NAMALWA (cell line): ENCODE measurements at regions not wholly inside any gene's neighbourhood (a gene's known extent, or its start where the extent isn't known, plus 50 kb on each side); places are given as distances from the start of the nearest gene placed in this dataset.
"Not testable (repeated sequence)": the region's sequence is repeated elsewhere in the genome, so short reads cannot be mapped to it uniquely, and the experiment has no call there.

ENCODE experiments used
- DNase-seq: peaks from one replicate; pipeline ENCODE4 v3.0.0-alpha.2; 2015; ENCODE audit warnings: low spot score

DNA sequence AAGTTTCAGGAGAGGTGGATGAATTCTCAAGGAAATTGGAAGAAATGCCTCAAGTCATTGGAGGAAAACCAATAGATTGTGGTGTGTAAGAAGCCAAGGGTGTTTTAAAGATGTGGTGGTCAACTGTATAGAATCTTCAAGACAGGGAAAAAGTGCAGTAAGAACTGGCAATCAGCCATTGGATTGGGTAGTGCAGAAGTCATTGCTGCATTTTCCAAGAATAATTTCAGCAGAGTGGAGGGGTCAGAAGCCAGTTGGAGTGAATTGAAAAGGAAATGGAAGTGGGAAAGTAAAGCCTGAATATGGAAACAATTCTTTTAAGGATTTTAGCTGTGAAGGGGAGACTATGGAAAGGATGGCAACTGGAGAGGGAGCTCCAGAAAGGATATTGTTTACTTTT lies 128.2 kb upstream of the TMEM170B start:
- DNase-seq, result no peak

- no peak for DNase-seq
Measured at GRCh38 chr6:11407414-11407813, 130.1 kb upstream of the TMEM170B start.

DNA sequence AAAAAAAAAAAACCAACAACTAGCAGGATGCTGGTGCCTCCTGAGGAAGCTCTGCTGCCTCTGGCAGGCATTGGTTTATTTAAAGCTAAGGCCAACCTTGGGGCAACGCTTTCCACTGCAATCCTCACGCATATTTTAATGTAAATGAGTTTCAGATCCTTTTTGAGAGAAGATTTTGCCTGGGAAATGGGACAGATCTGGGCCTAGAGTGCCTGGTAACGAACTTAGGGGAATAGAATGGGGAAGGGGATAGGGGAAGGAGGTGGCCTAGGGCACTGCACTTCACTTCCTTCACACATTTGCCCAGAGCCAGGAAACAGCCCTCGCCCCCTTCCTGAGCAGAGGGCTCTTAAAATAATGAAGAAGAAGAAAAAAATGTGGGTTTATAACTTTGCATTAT lies 132.7 kb upstream of the TMEM170B start:
- DNase-seq, result no peak

- no peak for DNase-seq
Measured at GRCh38 chr6:11404081-11404480, 133.5 kb upstream of the TMEM170B start.

GRCh38 chr6:11403035-11403601 lies 134.4 kb upstream of the TMEM170B start:
- DNase-seq, result no peak

DNA sequence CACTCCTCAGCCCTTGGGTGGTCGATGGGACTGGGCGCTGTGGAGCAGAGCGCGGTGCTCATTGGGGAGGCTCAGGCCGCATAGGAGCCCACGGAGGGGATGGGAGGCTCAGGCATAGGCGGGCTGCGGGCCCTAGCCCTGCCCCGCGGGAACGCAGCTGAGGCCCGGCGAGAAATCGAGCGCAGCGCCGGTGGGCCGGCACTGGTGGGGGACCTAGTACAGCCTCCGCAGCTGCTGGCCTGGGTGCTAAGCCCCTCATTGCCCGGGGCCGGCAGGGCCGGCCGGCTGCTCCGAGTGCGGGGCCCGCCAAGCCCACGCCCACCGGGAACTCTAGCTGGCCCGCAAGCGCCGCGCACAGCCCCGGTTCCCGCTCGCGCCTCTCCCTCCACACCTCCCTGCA lies 135.0 kb upstream of the TMEM170B start:
- DNase-seq, result not testable (repeated sequence)

GRCh38 chr6:11401954-11402353 lies 135.6 kb upstream of the TMEM170B start:
- not testable (repeated sequence) for DNase-seq

DNA sequence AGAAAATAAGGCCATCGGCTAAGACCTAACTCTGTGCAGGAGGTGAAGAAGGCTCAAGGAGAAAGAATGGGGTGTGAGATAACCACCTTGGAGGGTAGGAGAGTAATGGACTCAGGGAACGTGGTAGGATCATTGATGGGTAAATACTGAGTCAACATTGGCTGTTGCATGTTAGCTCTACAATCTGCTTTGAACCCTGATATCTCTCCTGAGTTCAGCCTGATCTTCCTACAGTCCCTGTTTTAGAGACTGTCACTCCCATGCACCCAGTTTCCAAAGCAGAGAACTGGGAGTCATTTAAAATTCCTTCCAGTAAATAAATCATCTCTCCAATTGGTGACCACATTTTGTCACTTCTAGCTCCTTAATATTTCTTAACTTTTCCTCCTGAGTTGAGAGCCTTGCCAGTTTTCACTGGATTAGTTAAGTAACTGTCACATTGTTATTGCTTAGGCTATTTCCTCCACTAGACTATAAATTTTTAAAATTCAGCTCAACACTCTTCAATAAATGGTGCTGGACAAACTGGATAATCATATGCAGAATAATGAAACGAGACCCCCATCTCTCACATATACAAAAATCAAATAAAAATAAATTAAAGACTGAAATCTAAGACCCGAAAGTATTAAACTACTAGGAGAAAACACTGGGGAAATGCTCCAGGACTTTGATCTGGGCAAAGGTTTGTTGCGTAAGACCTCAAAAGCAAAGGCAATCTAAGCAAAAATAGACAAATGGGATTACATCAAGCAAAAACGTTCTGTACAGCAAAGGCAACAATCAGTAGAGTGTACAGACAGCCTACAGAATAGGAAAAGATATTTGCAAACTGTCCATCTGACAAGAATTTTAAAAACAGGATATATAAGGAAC lies 138.9 kb upstream of the TMEM170B start:
- no peak for DNase-seq

DNA sequence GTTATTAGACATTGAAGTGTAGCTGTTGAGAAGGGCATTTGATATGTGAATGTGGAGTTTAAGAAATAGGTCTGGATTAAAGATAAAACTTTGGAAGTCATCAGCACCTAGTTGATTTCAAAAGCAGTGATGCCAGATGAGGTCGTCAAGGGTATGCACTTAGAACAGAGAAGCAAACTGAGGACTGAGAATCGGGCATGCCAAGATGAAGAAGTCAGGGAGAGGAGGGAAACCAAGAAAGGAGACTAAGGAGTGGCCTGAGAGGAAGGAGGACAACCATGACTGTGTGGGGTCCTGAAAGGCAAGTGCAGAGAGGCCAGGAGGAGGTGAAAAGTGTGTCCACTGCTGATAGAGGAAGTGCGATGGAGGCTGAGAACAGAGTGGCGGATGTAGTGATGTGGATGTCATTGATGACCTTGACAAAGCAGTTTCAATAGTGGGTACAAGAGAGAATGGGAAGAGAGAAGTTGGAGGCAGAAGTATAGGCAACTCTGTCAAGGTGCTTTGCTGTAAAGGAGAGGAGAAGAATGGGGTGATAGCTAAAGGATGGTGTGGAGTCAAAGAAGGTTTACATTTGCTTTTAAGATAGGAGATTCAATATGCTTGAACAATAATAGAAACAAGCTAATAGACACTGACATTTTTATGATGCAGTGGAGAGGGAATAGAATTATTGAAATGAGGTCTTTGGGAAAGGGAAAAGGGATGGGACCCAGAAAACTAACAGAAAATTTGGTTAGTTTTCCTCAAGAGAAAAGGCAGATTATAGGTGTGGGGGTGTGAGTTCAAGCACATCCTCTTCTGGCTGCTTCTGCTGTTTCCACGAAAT lies 139.7 kb upstream of the TMEM170B start:
- DNase-seq, result no peak

GRCh38 chr6:11396860-11397259 lies 140.7 kb upstream of the TMEM170B start:
- no peak for DNase-seq

DNA sequence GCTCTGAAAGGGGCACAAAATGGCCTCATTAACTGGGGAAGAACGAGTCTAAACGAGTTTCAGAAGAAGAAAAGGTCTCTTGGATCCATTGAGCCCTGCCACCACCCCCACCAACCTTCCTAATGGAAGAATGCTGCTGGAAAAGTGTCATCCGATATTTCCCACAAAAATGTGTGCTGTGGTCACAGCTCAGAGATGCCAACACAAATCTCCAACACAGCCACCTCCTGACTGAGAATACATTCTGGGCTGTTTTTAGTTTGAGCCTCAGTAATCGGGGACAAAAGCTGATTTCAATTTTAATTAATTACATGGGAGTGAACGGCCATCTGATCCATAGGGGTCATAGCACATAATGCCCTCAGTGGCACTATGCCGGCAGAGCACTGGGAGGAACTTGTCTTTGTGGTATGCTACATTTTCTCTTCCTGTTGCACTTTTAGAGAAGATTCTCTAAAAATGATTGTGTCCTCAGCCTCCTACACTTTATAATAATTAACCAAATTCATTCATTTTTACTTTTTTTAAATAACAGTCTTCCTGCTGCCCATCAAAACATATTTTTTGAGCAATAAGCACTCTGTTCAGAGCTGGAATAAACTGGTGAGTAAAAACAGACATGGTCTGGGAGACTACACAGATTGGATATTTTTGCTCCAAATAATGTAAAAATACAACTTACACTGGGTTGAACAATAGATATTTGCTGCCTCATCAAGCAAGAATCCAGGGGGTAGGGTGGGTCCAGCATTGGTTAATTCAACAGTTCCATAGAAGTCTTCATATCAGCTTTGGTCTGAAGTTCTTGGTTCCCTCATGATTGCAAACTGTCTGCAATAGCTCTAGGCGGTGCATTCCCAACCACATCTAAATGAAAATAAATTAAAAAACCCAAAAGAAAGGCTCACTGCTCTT lies 143.6 kb upstream of the TMEM170B start:
- no peak for DNase-seq

GRCh38 chr6:11392778-11393507 lies 144.6 kb upstream of the TMEM170B start:
- DNase-seq, result no peak

GRCh38 chr6:11391934-11392777 lies 145.4 kb upstream of the TMEM170B start:
- no peak for DNase-seq

DNA sequence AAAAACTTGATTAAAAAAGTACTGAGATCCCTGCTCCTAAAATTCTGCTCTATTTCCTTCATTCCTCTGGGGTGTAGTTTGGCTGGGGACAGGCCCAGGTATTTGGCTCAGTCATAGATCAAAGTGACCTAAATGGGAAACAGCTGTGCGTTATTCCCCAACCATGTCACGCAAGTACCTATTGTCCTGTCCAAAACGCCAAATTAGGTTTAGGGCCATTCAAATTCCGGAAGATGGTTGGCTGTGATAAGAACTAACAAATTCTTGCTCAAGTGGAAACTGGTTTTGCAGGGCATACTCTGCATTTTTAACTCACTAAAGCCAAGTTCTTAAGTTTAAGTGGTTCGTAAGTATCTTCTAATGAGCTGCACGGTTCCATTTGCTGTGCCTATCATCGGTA lies 147.6 kb upstream of the TMEM170B start:
- DNase-seq, result no peak

DNA sequence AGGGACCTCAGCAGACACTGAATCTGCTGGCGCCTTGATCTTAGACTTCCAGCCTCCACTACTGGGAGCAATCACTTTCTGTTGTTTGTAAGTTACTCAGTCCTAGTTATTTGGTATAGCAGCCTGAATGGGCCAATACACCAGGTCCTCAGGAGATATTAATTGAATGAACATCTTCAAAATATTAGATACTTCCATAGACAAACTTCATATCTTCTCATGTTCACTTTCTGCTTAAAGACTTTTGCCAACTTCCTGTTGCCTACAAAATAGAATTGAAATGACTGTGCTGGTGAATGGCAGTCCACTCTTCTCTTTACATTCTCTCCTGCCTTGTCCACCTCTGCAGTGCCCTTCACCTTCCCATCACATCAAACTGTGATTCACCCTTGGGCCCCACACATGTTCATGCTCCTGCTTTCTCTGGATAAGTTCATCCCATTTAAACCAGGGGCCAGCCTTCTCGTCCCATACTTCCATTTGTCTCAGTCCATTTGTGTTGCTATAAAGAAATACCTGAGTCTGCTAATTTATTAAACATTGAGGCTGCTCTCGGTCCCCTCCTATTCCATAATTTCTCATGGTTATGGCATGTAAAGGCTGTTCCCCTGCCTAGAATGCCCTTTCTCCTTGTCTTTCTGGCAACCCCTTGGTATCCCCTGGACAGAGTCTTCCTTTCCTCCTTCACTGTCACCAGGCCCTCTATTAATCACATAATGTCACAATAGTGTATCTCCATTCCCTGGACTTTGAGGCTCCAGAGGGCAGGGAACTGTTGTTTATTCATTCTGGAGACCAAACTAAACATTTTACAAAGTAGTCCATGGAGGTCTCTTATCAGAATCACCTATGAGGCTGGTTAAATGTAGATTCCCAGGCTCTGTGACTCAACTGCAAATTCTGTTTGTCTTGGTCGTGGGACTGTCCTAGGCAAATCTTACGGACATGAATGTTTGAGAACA lies 148.3 kb upstream of the TMEM170B start:
- no peak for DNase-seq

- no peak for DNase-seq
Measured at GRCh38 chr6:11387707-11388430, 149.7 kb upstream of the TMEM170B start.

GRCh38 chr6:11386726-11387125 lies 150.8 kb upstream of the TMEM170B start:
- DNase-seq, result no peak

GRCh38 chr6:11386323-11386722 lies 151.2 kb upstream of the TMEM170B start:
- DNase-seq, result peak; percentile 26
